Astrocyte (in vitro differentiated cells and primary cell): ENCODE measurements at regions not wholly inside any gene's neighbourhood (a gene's known extent, or its start where the extent isn't known, plus 50 kb on each side); places are given as distances from the start of the nearest gene placed in this dataset.

ENCODE experiments used
- DNase-seq: peaks from one replicate; pipeline ENCODE4 v3.0.0-alpha.2; 2010; ENCODE audit warnings: low read depth
- FAIRE-seq: peaks from 2 replicates; lab custom pipeline; 2011; peaks lifted over from hg19 to GRCh38; lab: Jason Lieb, UNC
- H2AFZ ChIP-seq: 2 replicates; pipeline ENCODE4 v1.6.0; 2012; ENCODE audit warnings: low read depth, low read length, inconsistent platforms
- H3K27ac ChIP-seq: 2 replicates; pipeline ENCODE4 v1.5.1; 2011; ENCODE audit warnings: low read depth, low read length, inconsistent platforms
- H3K27me3 ChIP-seq: 2 replicates; pipeline ENCODE4 v1.6.0; 2011; ENCODE audit warnings: low read length, inconsistent platforms; ENCODE audit not compliant: insufficient read depth
- H3K36me3 ChIP-seq: 2 replicates; pipeline ENCODE4 v1.5.1; 2011; ENCODE audit warnings: low read length, inconsistent platforms; ENCODE audit not compliant: insufficient read depth
- H3K4me1 ChIP-seq: 2 replicates; pipeline ENCODE4 v1.5.1; 2011; ENCODE audit warnings: low read length, inconsistent platforms; ENCODE audit not compliant: insufficient read depth
- H3K4me2 ChIP-seq: 2 replicates; pipeline ENCODE4 v1.6.0; 2012; ENCODE audit warnings: low read length, inconsistent platforms
- H3K4me3 ChIP-seq: 2 replicates; pipeline ENCODE4 v1.5.1; 2011; ENCODE audit warnings: low read depth, mild to moderate bottlenecking, low read length, inconsistent platforms; ENCODE audit not compliant: insufficient read depth
- H3K79me2 ChIP-seq: 2 replicates; pipeline ENCODE4 v1.6.0; 2012; ENCODE audit warnings: mild to moderate bottlenecking, low read length, inconsistent platforms; ENCODE audit not compliant: insufficient read depth
- H3K9ac ChIP-seq: 2 replicates; pipeline ENCODE4 v1.6.0; 2012; ENCODE audit warnings: mild to moderate bottlenecking, low read length, inconsistent platforms
- H3K9me3 ChIP-seq: 2 replicates; pipeline ENCODE4 v1.5.1; 2012; ENCODE audit warnings: low read depth, mild to moderate bottlenecking, low read length, inconsistent platforms; ENCODE audit not compliant: insufficient read depth
- H4K20me1 ChIP-seq: 2 replicates; pipeline ENCODE4 v1.6.0; 2012; ENCODE audit warnings: low read length, inconsistent platforms; ENCODE audit not compliant: insufficient read depth
- H3K27ac Mint-ChIP-seq: one replicate; pipeline ENCODE4 v1.8.0; 2021; ENCODE audit warnings: mild to moderate bottlenecking, mixed read lengths; ENCODE audit not compliant: unreplicated experiment
- H3K27me3 Mint-ChIP-seq: one replicate; pipeline ENCODE4 v1.8.0; 2021; ENCODE audit warnings: low read depth, mixed read lengths; ENCODE audit not compliant: unreplicated experiment
- H3K36me3 Mint-ChIP-seq: one replicate; pipeline ENCODE4 v1.8.0; 2021; ENCODE audit warnings: low read depth, mixed read lengths; ENCODE audit not compliant: unreplicated experiment
- H3K4me1 Mint-ChIP-seq: one replicate; pipeline ENCODE4 v1.8.0; 2021; ENCODE audit warnings: low read depth, mixed read lengths; ENCODE audit not compliant: unreplicated experiment
- H3K4me3 Mint-ChIP-seq: one replicate; pipeline ENCODE4 v1.8.0; 2021; ENCODE audit warnings: mild to moderate bottlenecking, moderate library complexity, mixed read lengths; ENCODE audit not compliant: unreplicated experiment
- H3K9me3 Mint-ChIP-seq: one replicate; pipeline ENCODE4 v1.8.0; 2021; ENCODE audit warnings: mild to moderate bottlenecking, mixed read lengths; ENCODE audit not compliant: unreplicated experiment
- CTCF ChIP-seq: IDR thresholded peaks from 2 replicates; pipeline ENCODE4 v1.5.1; 2011; ENCODE audit warnings: low read depth, mild to moderate bottlenecking, inconsistent platforms, low read length, moderate library complexity; ENCODE audit not compliant: insufficient read depth
- EZH2 ChIP-seq: IDR thresholded peaks from 2 replicates; pipeline ENCODE4 v1.6.1; 2012; ENCODE audit warnings: mild to moderate bottlenecking, low read length, inconsistent platforms; ENCODE audit not compliant: insufficient read depth

GRCh38 chr10:58979711-58980110 is 196.7 kb upstream of the PHYHIPL start:
- no peak overlapping the region for H3K4me2 ChIP-seq
- H3K4me1 ChIP-seq, result no peaks in the 10 kb centered on the region
- peaks cover 5% of the 10 kb centered on the region for H3K9me3 Mint-ChIP-seq
- H3K27ac ChIP-seq, result no peak overlapping the region
- H4K20me1 ChIP-seq, result no peaks in the 10 kb centered on the region
- peaks cover 1% of the 10 kb centered on the region for H3K4me1 Mint-ChIP-seq
- FAIRE-seq (no peak), DNase-seq (no peak)
- H3K36me3 Mint-ChIP-seq, result no peaks in the 10 kb centered on the region
- no peak overlapping the region for H3K4me3 ChIP-seq
- H3K9ac ChIP-seq, result no peak overlapping the region
- H3K9me3 ChIP-seq, result no peaks in the 10 kb centered on the region
- H3K4me3 Mint-ChIP-seq, result no peak overlapping the region
- H3K27ac Mint-ChIP-seq, result no peak overlapping the region
- no peaks in the 10 kb centered on the region for H3K27me3 Mint-ChIP-seq
- H2AFZ ChIP-seq, result no peak overlapping the region
- H3K36me3 ChIP-seq, result no peaks in the 10 kb centered on the region
- TF ChIP-seq CTCF (no peak), EZH2 (no peak)
- H3K27me3 ChIP-seq, result no peaks in the 10 kb centered on the region
- no peaks in the 10 kb centered on the region for H3K79me2 ChIP-seq

GRCh38 chr10:58980826-58981415 is 195.5 kb upstream of the PHYHIPL start:
- H3K4me3 Mint-ChIP-seq, result no peak overlapping the region

More at GRCh38 chr10:58980826-58981415, 195.5 kb upstream of the PHYHIPL start:
- DNase-seq (no peak), FAIRE-seq (no peak)
- Histone ChIP-seq H3K9ac (no peak overlapping the region), H3K4me1 (no peaks in the 10 kb centered on the region), H3K27me3 (no peaks in the 10 kb centered on the region), H3K4me3 (no peak overlapping the region), H3K27ac (no peak overlapping the region), H3K9me3 (no peaks in the 10 kb centered on the region), H3K79me2 (no peaks in the 10 kb centered on the region), H2AFZ (no peak overlapping the region), H4K20me1 (no peaks in the 10 kb centered on the region), H3K36me3 (no peaks in the 10 kb centered on the region), H3K4me2 (no peak overlapping the region)
- TF ChIP-seq EZH2, result no peak
- no peak for TF ChIP-seq CTCF
- no peaks in the 10 kb centered on the region for H3K27me3 Mint-ChIP-seq
- no peak overlapping the region for H3K27ac Mint-ChIP-seq
- H3K36me3 Mint-ChIP-seq, result no peaks in the 10 kb centered on the region
- peaks cover 5% of the 10 kb centered on the region for H3K9me3 Mint-ChIP-seq
- peaks cover 1% of the 10 kb centered on the region for H3K4me1 Mint-ChIP-seq
